ENCODE measurements at regions not wholly inside any gene's neighbourhood (a gene's known extent, or its start where the extent isn't known, plus 50 kb on each side); places are given as distances from the start of the nearest gene placed in this dataset.

DNA sequence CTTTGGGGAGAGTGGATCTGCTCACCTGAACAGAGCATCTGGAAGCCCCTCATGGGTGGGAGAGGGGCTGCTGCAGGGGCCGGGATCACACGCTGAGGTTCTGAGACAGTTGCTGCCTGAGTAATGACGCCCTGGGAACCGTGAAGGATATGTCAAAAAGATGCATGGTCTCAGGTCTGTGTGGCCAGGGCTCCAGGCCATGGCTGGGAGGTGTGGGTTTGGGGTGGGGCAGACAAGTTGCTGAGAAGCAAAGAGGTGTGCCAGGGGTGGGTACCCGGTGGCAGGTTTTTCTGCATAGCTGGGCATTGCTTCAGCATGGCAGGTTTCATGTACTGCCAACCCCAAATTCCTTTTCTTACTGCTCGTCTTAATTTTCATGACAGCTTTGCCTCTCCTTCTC is 133.5 kb downstream of the RPIA start:
- H3K9ac ChIP-seq (ENCODE audit: low read length) = no peak overlapping the region
- no peaks in the 10 kb centered on the region for H3K27me3 ChIP-seq (ENCODE audit: control insufficient read depth, insufficient read depth, low read length)
- no peaks in the 10 kb centered on the region for H3K36me3 ChIP-seq (ENCODE audit: control insufficient read depth, insufficient read depth, low read length)
- no peaks in the 10 kb centered on the region for H3K4me1 ChIP-seq (ENCODE audit: control insufficient read depth, insufficient read depth, low read length)
- no peak overlapping the region for H3K27ac ChIP-seq (ENCODE audit: low read depth, low read length)
- no peak overlapping the region for H3K4me3 ChIP-seq (ENCODE audit: low read length)

DNA sequence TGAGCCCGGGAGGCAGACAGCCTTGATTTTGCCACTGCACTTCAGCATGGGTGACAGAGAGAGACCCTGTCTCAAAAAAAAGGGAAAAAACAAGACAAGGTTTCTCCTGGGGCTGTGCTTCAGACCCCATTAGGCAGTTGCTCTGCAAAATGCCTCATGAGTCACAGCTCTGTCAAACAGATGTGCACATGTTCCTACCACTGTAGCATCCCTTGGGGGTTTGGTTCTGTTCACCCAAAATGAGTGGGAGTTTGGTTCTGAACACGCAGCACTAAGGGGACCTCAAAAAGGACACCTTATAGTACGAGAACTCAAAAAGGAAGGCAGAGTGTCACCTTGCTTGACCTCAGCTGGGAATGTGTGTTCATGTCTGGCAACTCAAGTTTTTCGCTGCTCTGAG is 134.9 kb downstream of the RPIA start:
- Histone ChIP-seq H3K4me3 (ENCODE audit: low read length) (no peak overlapping the region), H3K36me3 (ENCODE audit: control insufficient read depth, insufficient read depth, low read length) (no peaks in the 10 kb centered on the region), H3K4me1 (ENCODE audit: control insufficient read depth, insufficient read depth, low read length) (no peaks in the 10 kb centered on the region), H3K27ac (ENCODE audit: low read depth, low read length) (no peak overlapping the region), H3K9ac (ENCODE audit: low read length) (no peak overlapping the region), H3K27me3 (ENCODE audit: control insufficient read depth, insufficient read depth, low read length) (no peaks in the 10 kb centered on the region)

DNA sequence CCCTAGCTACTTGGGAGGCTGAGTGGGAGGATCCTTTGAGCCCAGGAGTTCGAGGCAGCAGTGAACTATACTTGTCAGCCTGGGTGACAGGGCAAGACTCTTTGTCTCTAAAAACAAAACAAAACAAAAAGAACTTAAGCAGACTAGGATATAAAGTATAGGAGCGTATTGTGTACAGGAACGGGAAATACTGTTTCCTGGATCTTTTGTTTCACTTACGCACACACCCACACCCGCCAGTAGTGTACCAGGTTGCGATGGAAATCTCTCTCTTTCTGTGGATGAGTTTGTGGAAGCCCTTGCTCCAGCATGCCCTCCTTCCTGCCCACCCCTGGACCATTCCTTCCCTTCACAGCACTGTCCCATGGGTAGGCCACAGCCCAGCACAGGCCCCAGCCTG is 136.3 kb downstream of the RPIA start:
- no peak overlapping the region for H3K27ac ChIP-seq (ENCODE audit: low read depth, low read length)

DNA sequence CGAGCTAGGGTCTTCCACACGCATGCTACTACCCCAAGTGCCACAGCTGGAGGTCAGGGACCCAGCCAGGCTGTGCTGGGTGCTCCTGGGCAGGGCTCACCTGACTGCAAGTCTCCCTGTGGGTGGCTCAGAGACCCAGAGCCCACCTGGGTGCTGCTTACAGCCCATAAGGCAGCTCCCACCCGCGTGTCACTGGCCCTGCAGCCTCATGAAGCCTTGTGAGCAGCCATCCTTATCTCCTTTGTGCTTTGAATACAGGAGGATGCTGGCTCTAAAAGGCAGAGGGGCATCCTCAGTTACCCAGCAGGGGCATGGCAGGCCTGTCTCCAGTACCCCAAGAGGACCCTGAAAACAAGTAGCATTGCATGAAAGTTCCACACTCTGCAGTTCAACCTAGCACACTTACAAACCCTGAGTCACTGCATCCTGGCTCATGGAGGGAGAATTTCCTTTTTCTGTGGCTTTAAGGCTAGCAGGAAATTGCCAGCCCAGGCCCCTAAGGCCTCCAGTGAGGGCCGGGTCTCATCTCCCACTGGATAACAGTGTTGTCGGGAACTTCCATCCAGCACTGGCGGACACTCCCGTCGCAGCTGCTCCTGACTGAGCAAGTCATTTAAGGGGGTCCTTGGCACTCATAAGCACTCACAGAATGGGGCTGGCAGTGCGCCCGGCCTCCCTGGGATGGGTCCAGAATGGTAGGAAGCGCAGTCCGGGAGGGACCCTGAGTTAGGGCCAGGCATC is 137.1 kb downstream of the RPIA start:
- no peak overlapping the region for H3K27ac ChIP-seq (ENCODE audit: low read depth, low read length)
- no peak overlapping the region for H3K4me3 ChIP-seq (ENCODE audit: low read length)

More for the DNA sequence above, 136.3 kb downstream of the RPIA start:
- Histone ChIP-seq H3K9ac (ENCODE audit: low read length) (no peak overlapping the region), H3K27me3 (ENCODE audit: control insufficient read depth, insufficient read depth, low read length) (no peaks in the 10 kb centered on the region), H3K4me1 (ENCODE audit: control insufficient read depth, insufficient read depth, low read length) (no peaks in the 10 kb centered on the region), H3K36me3 (ENCODE audit: control insufficient read depth, insufficient read depth, low read length) (no peaks in the 10 kb centered on the region), H3K4me3 (ENCODE audit: low read length) (no peak overlapping the region)

DNA sequence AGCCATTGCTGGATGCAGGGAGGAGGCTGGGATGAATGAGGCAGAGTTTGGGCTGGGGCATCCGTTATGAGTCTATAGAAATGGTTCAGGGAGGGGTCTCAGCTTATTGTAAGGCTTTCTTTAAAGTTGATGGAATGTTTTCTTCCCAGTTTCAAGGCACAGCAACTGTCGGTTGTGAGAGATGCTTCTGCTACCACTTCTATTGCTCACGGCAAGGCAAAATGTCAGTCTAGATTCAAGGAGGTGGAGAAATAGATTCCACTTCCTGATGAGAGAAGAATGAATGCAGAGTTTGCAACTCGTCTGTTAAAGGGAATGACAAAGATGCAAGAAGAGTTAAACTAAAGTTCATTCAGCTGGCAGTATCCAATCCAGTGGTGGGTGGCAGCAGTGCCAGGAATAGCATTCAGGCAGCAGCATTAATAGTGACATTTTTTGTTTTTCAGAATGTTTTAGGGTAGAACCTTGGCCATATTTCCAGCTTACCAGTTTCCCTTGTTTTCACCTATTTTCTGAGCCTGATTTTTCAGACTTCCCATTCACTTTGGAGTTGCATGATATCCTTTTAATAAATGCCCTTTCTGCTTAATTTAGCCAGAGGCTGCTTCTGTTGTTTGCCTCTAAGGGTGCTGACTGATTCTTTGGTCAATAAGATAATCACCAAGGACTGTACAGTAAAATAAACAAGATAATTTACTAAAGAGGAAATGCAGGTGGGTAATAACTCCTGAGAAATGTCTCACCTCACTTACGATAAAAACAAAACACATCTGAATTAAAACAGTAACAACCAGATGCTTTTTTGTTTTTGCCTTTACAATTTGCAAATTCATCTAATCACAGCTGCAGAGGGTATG is 138.4 kb downstream of the RPIA start:
- Histone ChIP-seq H3K36me3 (ENCODE audit: control insufficient read depth, insufficient read depth, low read length) (no peaks in the 10 kb centered on the region), H3K9ac (ENCODE audit: low read length) (no peak overlapping the region), H3K4me3 (ENCODE audit: low read length) (no peak overlapping the region), H3K27ac (ENCODE audit: low read depth, low read length) (no peak overlapping the region), H3K27me3 (ENCODE audit: control insufficient read depth, insufficient read depth, low read length) (no peaks in the 10 kb centered on the region), H3K4me1 (ENCODE audit: control insufficient read depth, insufficient read depth, low read length) (no peaks in the 10 kb centered on the region)

More for the DNA sequence above, 137.1 kb downstream of the RPIA start:
- H3K36me3 ChIP-seq (ENCODE audit: control insufficient read depth, insufficient read depth, low read length) = no peaks in the 10 kb centered on the region
- H3K9ac ChIP-seq (ENCODE audit: low read length) = no peak overlapping the region
- no peaks in the 10 kb centered on the region for H3K4me1 ChIP-seq (ENCODE audit: control insufficient read depth, insufficient read depth, low read length)
- H3K27me3 ChIP-seq (ENCODE audit: control insufficient read depth, insufficient read depth, low read length) = no peaks in the 10 kb centered on the region

DNA sequence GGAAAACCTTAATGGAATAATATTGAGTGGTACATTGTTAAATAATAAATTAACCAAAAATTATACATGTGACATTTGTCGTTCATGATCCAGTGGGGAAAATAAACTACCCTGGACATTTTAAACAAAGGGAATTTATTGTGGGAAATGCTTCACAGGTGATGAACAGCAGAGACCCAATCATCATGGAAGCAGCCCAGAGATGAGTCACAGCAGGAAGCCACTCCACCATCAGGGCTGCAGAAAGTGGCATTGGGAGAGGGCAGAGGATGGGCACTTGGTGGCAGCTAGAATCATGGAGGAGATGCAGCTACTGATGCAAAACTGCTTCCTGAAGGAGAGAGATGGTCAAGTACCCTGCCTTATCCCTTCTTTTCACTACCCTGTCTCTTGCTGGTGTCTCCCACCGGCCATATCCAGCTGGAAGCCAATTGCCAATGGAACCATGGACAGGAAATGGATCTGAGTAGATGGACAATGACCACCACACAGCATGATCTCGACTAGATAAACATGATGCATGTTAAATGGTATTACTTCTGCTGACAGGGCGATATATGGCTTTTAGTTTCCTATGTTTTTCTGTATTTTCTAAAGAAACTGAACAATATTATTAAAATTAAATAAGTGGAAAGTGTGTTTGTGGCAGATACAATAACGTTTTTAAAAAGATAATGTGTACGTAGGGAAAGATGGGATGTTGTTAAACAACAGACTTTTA is 139.8 kb downstream of the RPIA start:
- Histone ChIP-seq H3K36me3 (ENCODE audit: control insufficient read depth, insufficient read depth, low read length) (no peaks in the 10 kb centered on the region), H3K4me1 (ENCODE audit: control insufficient read depth, insufficient read depth, low read length) (no peaks in the 10 kb centered on the region), H3K4me3 (ENCODE audit: low read length) (no peak overlapping the region), H3K27ac (ENCODE audit: low read depth, low read length) (no peak overlapping the region), H3K9ac (ENCODE audit: low read length) (no peak overlapping the region), H3K27me3 (ENCODE audit: control insufficient read depth, insufficient read depth, low read length) (no peaks in the 10 kb centered on the region)

DNA sequence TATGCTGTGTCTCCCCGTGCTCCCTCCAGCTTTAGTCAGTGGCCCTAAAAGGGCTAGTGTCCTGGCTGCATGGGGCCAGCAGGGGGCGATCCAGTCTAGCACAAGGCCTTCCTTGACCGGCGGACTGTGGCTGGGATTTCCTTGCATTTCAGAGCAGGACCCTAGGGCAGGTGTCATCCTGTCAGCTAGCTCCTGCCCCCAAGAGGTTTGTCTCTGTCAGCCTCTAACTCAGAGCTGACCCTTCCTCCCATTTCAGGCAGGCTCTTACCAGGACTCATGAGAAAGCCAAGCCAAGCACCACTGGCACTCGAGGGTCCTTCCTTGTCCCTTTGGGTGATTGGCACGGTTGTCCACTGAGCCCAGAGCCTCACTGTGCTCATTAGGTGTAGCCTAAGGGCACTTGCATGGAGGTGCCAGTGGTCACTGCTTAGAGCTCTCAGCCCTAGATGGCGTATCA is 140.3 kb downstream of the RPIA start:
- Histone ChIP-seq H3K4me3 (ENCODE audit: low read length) (no peak overlapping the region), H3K27ac (ENCODE audit: low read depth, low read length) (no peak overlapping the region), H3K4me1 (ENCODE audit: control insufficient read depth, insufficient read depth, low read length) (no peaks in the 10 kb centered on the region), H3K36me3 (ENCODE audit: control insufficient read depth, insufficient read depth, low read length) (no peaks in the 10 kb centered on the region), H3K27me3 (ENCODE audit: control insufficient read depth, insufficient read depth, low read length) (no peaks in the 10 kb centered on the region), H3K9ac (ENCODE audit: low read length) (no peak overlapping the region)

DNA sequence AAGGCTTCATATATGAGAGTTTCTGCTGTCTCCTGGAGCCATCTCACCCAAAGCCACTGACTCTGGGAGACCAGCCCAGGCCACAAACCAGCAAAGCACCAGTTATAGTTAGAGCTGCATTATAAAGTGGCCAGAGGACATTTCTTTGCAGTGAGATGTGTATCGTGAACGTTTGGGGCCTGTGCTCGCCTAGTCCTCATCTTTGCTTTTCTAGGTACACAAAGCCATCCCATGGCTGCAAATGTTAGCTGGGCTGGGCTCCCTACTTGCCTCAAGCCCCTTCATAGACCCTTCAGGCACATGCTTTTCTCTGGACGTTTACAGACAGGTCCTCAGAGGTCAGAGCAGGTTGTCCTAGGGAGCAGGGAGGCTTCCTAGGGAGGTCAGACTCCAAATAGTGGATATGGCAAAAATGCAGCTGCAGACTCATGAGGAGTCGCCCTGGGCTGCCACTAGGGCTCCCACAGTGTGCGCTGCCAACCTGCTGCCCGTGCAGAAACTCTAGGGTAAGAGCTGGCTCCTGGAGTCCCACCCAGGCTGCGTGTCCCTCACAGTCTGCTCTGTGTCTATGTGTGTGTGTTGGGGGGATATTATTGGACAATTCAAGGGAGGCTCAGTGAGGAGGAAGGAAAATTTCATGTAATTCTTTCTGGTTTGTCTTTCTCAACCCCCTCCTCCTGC is 141.0 kb downstream of the RPIA start:
- H3K4me1 ChIP-seq (ENCODE audit: control insufficient read depth, insufficient read depth, low read length) = no peaks in the 10 kb centered on the region
- H3K36me3 ChIP-seq (ENCODE audit: control insufficient read depth, insufficient read depth, low read length) = no peaks in the 10 kb centered on the region
- no peak overlapping the region for H3K27ac ChIP-seq (ENCODE audit: low read depth, low read length)
- H3K9ac ChIP-seq (ENCODE audit: low read length) = no peak overlapping the region
- H3K4me3 ChIP-seq (ENCODE audit: low read length) = no peak overlapping the region
- H3K27me3 ChIP-seq (ENCODE audit: control insufficient read depth, insufficient read depth, low read length) = no peaks in the 10 kb centered on the region

DNA sequence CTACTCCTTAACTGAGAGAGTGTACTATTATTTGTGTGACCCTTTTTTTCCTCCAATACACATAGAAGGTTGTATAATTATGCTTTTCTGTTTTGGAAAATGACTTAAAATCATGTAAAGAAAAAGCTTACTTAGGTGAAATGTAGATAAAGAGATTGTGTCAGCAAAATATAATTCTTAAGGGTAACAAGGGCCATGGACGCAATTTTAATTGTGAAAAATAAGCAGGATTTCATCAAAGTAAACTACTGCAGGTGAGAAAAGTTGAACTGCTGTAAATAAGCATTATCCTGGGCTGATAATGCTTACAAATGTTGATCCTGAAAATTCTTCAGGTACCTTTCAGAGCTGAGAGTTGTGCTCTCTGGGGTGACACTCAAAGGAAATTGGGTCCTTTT is 141.5 kb downstream of the RPIA start:
- H3K4me3 ChIP-seq (ENCODE audit: low read length) = no peak overlapping the region
- no peak overlapping the region for H3K27ac ChIP-seq (ENCODE audit: low read depth, low read length)
- no peaks in the 10 kb centered on the region for H3K27me3 ChIP-seq (ENCODE audit: control insufficient read depth, insufficient read depth, low read length)
- no peak overlapping the region for H3K9ac ChIP-seq (ENCODE audit: low read length)
- no peaks in the 10 kb centered on the region for H3K4me1 ChIP-seq (ENCODE audit: control insufficient read depth, insufficient read depth, low read length)
- no peaks in the 10 kb centered on the region for H3K36me3 ChIP-seq (ENCODE audit: control insufficient read depth, insufficient read depth, low read length)

DNA sequence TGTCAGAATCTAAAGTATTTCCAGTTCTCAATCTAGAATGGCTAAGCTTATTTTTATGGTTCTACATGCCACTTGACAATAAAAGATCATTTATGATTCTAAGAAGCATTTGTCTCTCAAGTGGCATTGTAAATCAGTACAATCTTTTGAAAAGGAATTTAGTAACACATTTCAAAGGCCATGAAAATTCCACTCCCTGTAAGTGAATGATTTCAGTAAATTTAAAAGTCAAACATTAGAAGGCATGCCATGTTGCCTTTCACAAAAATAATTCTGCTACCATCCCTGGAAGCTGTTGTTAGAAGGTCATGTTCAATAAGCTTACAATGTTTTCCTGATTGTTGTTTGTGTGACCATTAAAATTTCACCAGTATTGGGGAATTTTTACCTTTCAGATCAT is 142.9 kb downstream of the RPIA start:
- H3K4me3 ChIP-seq (ENCODE audit: low read length) = no peak overlapping the region
- H3K9ac ChIP-seq (ENCODE audit: low read length) = no peak overlapping the region
- no peaks in the 10 kb centered on the region for H3K36me3 ChIP-seq (ENCODE audit: control insufficient read depth, insufficient read depth, low read length)
- no peaks in the 10 kb centered on the region for H3K4me1 ChIP-seq (ENCODE audit: control insufficient read depth, insufficient read depth, low read length)
- no peaks in the 10 kb centered on the region for H3K27me3 ChIP-seq (ENCODE audit: control insufficient read depth, insufficient read depth, low read length)
- no peak overlapping the region for H3K27ac ChIP-seq (ENCODE audit: low read depth, low read length)

DNA sequence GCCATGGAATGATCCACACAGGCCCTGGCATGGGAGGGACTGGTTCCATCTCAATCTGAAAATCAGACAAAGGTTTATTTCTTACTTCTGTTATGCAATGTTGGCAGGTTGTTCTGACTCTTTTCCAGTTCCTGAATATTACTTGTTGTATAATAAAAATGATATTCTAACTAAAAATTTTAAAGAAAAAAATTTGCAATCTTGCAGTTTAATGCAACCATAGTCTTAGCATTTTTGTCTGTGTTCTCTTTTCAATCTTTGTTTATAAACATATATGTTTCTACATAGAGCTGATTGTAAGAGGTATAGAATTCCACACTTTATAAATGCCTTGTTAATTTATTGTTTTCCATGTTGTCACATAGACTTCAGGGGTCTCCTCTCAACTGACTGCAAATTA is 143.4 kb downstream of the RPIA start:
- Histone ChIP-seq H3K27me3 (ENCODE audit: control insufficient read depth, insufficient read depth, low read length) (no peaks in the 10 kb centered on the region), H3K4me1 (ENCODE audit: control insufficient read depth, insufficient read depth, low read length) (no peaks in the 10 kb centered on the region), H3K36me3 (ENCODE audit: control insufficient read depth, insufficient read depth, low read length) (no peaks in the 10 kb centered on the region), H3K9ac (ENCODE audit: low read length) (no peak overlapping the region), H3K4me3 (ENCODE audit: low read length) (no peak overlapping the region), H3K27ac (ENCODE audit: low read depth, low read length) (no peak overlapping the region)

DNA sequence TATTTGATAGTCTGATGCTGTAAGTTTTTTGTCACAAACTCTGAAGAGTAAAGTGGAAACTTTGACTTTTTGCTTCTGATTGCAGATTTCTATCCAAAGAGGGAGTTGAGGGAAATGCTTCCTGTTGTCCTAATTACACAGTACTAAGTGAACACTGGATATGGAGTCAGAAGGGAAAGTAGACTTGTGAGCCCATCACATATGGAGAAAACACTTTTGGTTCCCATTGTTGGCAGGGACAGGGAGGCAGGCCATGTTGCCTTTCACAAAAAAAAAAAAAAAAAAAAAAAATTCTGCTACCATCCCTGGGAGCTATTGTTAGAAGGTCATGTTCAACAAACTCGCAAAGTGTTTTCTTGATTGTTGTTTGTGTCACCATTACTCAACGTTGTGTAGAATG is 144.3 kb downstream of the RPIA start:
- Histone ChIP-seq H3K9ac (ENCODE audit: low read length) (no peak overlapping the region), H3K4me3 (ENCODE audit: low read length) (no peak overlapping the region), H3K36me3 (ENCODE audit: control insufficient read depth, insufficient read depth, low read length) (no peaks in the 10 kb centered on the region), H3K4me1 (ENCODE audit: control insufficient read depth, insufficient read depth, low read length) (no peaks in the 10 kb centered on the region), H3K27me3 (ENCODE audit: control insufficient read depth, insufficient read depth, low read length) (no peaks in the 10 kb centered on the region), H3K27ac (ENCODE audit: low read depth, low read length) (no peak overlapping the region)
